Fibroblast of pulmonary artery (primary cell): ENCODE measurements at regions not wholly inside any gene's neighbourhood (a gene's known extent, or its start where the extent isn't known, plus 50 kb on each side); places are given as distances from the start of the nearest gene placed in this dataset.
"Not testable (repeated sequence)": the region's sequence is repeated elsewhere in the genome, so short reads cannot be mapped to it uniquely, and the experiment has no call there.

Experiments
- DNase-seq: peaks from one replicate; pipeline ENCODE4 v3.0.0-alpha.2; 2010; ENCODE audit warnings: low read depth
- H3K4me3 ChIP-seq: replicated peaks from 2 replicates; pipeline ENCODE4 v1.5.1; 2011; ENCODE audit warnings: low read depth, mild to moderate bottlenecking, control low read depth, low read length, moderate library complexity
- CTCF ChIP-seq: IDR thresholded peaks from 2 replicates; pipeline ENCODE4 v1.5.1; 2011; ENCODE audit warnings: mild to moderate bottlenecking, control low read depth, low read length, inconsistent platforms; ENCODE audit errors: missing control alignments

- no peak for TF ChIP-seq CTCF
- DNase-seq, result no peak
- no peak overlapping the region for H3K4me3 ChIP-seq
Observed at GRCh38 chr11:93917673-93918072, 67.3 kb upstream of the VSTM5 start.

GRCh38 chr11:93921695-93922468 is 71.5 kb upstream of the VSTM5 start:
- H3K4me3 ChIP-seq, result no peak overlapping the region
- DNase-seq, result peak; percentile 79
- TF ChIP-seq CTCF, result peak; percentile 89

- TF ChIP-seq CTCF, result no peak
Observed at GRCh38 chr11:93922830-93923229, 72.4 kb upstream of the VSTM5 start.

GRCh38 chr11:93926099-93926498 is 75.7 kb upstream of the VSTM5 start:
- H3K4me3 ChIP-seq, DNase-seq: not testable (repeated sequence)

More at GRCh38 chr11:93922830-93923229, 72.4 kb upstream of the VSTM5 start:
- no peak overlapping the region for H3K4me3 ChIP-seq
- no peak for DNase-seq

GRCh38 chr11:93929407-93929806 is 79.0 kb upstream of the VSTM5 start:
- no peak for DNase-seq
- no peak overlapping the region for H3K4me3 ChIP-seq
- TF ChIP-seq CTCF, result no peak

- TF ChIP-seq CTCF, result no peak
- DNase-seq, result no peak
- H3K4me3 ChIP-seq, result no peak overlapping the region
Observed at GRCh38 chr11:93933230-93933629, 82.8 kb upstream of the VSTM5 start.

GRCh38 chr11:93935826-93936225 is 85.3 kb upstream of the HEPHL1 start:
- TF ChIP-seq CTCF, result no peak
- no peak overlapping the region for H3K4me3 ChIP-seq
- DNase-seq, result no peak
